HCT116 (cell line): ENCODE measurements at regions not wholly inside any gene's neighbourhood (a gene's known extent, or its start where the extent isn't known, plus 50 kb on each side); places are given as distances from the start of the nearest gene placed in this dataset.

Source experiments
- ATAC-seq: fragments of 200-7000 bp; cut with Tn5 transposase; 2 replicates; pipeline ENCODE4 v1.9.1; 2020; ENCODE audit warnings: mild to moderate bottlenecking, moderate library complexity
- BruUV-seq: library from RNA; stranded (reverse); fragments of 400-500 nt; replicated peaks from 2 replicates; lab custom pipeline; 2021; lab: Mats Ljungman, UMichigan
- CTCF ChIA-PET: fragments of 300-600 bp; sonication (Branson Sonifier 250); formaldehyde crosslinking; loops from one replicate; lab custom pipeline; 2021; ENCODE audit warnings: antibody characterized with exemption; lab: Charles Lee
- POLR2A ChIA-PET: fragments of 300-600, 350-600 bp; sonication (Branson Sonifier 250); formaldehyde crosslinking; loops from one replicate; lab custom pipeline; 2021; ENCODE audit warnings: antibody characterized with exemption; lab: Charles Lee
- RAD21 ChIA-PET, 2 experiments: fragments of 300-600 bp; sonication (Branson Sonifier 250); formaldehyde crosslinking; loops; one replicate each; lab custom pipeline; 2023; ENCODE audit warnings: low total read pairs in 2 of 2; ENCODE audit not compliant: uncharacterized antibody in 2 of 2, unreplicated experiment in 2 of 2, low non-redundant PET in 1 of 2; lab: Charles Lee
- DNase-seq: peaks from one replicate; pipeline ENCODE4 v3.0.0-alpha.2; 2010; ENCODE audit warnings: low read depth, low spot score
- H2AFZ ChIP-seq: fragments of 200-600 bp; shearing (Covaris generic), sonication (generic); 2 replicates; pipeline ENCODE4 v1.6.1; 2017; ENCODE audit warnings: low read depth, mixed run types, mixed read lengths, antibody characterized with exemption, low read length; ENCODE audit not compliant: poor library complexity, severe bottlenecking
- H3K27ac ChIP-seq: 2 replicates; pipeline ENCODE4 v1.5.1; 2012; ENCODE audit warnings: low read depth, low read length
- H3K27me3 ChIP-seq: fragments of 200-600 bp; sonication (generic); 2 replicates; pipeline ENCODE4 v1.6.1; 2016; ENCODE audit warnings: mixed run types, low read length, mixed read lengths; ENCODE audit not compliant: insufficient read depth
- H3K36me3 ChIP-seq, 2 experiments: fragments of 200-500 bp in 1 of 2; fragments of 200-600 bp in 1 of 2; sonication (Bioruptor generic) in 1 of 2; sonication (generic) in 1 of 2; 2 replicates each; pipeline versions ENCODE4 v1.5.1 to v1.6.1; 2014 to 2016; ENCODE audit warnings: low read length in 2 of 2, inconsistent platforms in 1 of 2, mixed read lengths in 1 of 2, mixed run types in 1 of 2; ENCODE audit not compliant: insufficient read depth in 2 of 2, control insufficient read depth in 1 of 2
- H3K4me1 ChIP-seq, 2 experiments: fragments of 200-600 bp in 1 of 2; sonication (generic) in 1 of 2; 2 replicates each; pipeline versions ENCODE4 v1.5.1 to v1.6.1; 2012 to 2017; ENCODE audit warnings: low read length in 2 of 2, inconsistent platforms in 1 of 2, mild to moderate bottlenecking in 1 of 2, mixed read lengths in 1 of 2, mixed run types in 1 of 2, moderate library complexity in 1 of 2; ENCODE audit not compliant: insufficient read depth in 2 of 2, control insufficient read depth in 1 of 2
- H3K4me2 ChIP-seq: fragments of 200-600 bp; sonication (generic); 2 replicates; pipeline ENCODE4 v1.6.1; 2017; ENCODE audit warnings: mixed run types, low read length, mixed read lengths
- H3K4me3 ChIP-seq, 2 experiments: fragments of 200-600 bp in 1 of 2; sonication (generic) in 1 of 2; replicated peaks in 1 of 2; 2 replicates each; pipeline ENCODE4 v1.5.1; 2011 to 2016; ENCODE audit warnings: low read length in 2 of 2, control low read depth in 1 of 2, low read depth in 1 of 2, mild to moderate bottlenecking in 1 of 2, mixed read lengths in 1 of 2, mixed run types in 1 of 2
- H3K79me2 ChIP-seq: fragments of 200-600 bp; sonication (generic); 2 replicates; pipeline ENCODE4 v1.6.1; 2017; ENCODE audit warnings: mild to moderate bottlenecking, mixed run types, low read length, moderate library complexity, mixed read lengths; ENCODE audit not compliant: insufficient read depth
- H3K9ac ChIP-seq: fragments of 200-600 bp; sonication (generic); 2 replicates; pipeline ENCODE4 v1.6.1; 2016; ENCODE audit warnings: low read length, mixed read lengths
- H3K9me2 ChIP-seq: fragments of 200-600 bp; sonication (generic), shearing (Covaris generic); 2 replicates; pipeline ENCODE4 v1.6.1; 2017; ENCODE audit warnings: mixed run types, mild to moderate bottlenecking, moderate library complexity; ENCODE audit not compliant: insufficient read depth
- H3K9me3 ChIP-seq, 2 experiments: fragments of 200-500 bp in 1 of 2; fragments of 200-600 bp in 1 of 2; sonication (Bioruptor generic) in 1 of 2; sonication (generic) in 1 of 2; 2 replicates each; pipeline ENCODE4 v1.6.1; 2014 to 2017; ENCODE audit warnings: low read length in 2 of 2, mixed read lengths in 2 of 2, inconsistent platforms in 1 of 2, low read depth in 1 of 2, mild to moderate bottlenecking in 1 of 2, mixed run types in 1 of 2, moderate library complexity in 1 of 2; ENCODE audit not compliant: control insufficient read depth in 1 of 2, insufficient read depth in 1 of 2
- H4K20me1 ChIP-seq: fragments of 200-600 bp; sonication (generic), shearing (Covaris generic); 2 replicates; pipeline ENCODE4 v1.6.1; 2017; ENCODE audit warnings: mixed run types, mild to moderate bottlenecking, moderate library complexity; ENCODE audit not compliant: insufficient read depth
- ATF3 ChIP-seq: IDR thresholded peaks from 2 replicates; pipeline ENCODE4 v1.6.1; 2012
- CBX3 ChIP-seq: IDR thresholded peaks from 2 replicates; pipeline ENCODE4 v1.6.1; 2012; ENCODE audit warnings: low read depth
- CEBPB ChIP-seq: IDR thresholded peaks from 2 replicates; pipeline ENCODE4 v1.6.1; 2012; ENCODE audit warnings: low read depth
- ELF1 ChIP-seq: IDR thresholded peaks from 2 replicates; pipeline ENCODE4 v1.6.1; 2012; ENCODE audit warnings: low read depth, borderline replicate concordance
- EZH2phosphoT487 ChIP-seq: fragments of 200-600 bp; IDR thresholded peaks from 2 replicates; pipeline ENCODE4 v1.6.1; 2018; ENCODE audit warnings: antibody characterized with exemption, borderline replicate concordance
- FOSL1 ChIP-seq: IDR thresholded peaks from 2 replicates; pipeline ENCODE4 v1.6.1; 2012; ENCODE audit warnings: low read depth
- JUND ChIP-seq: IDR thresholded peaks from 2 replicates; pipeline ENCODE4 v1.6.1; 2012
- POLR2A ChIP-seq: IDR thresholded peaks from 2 replicates; pipeline ENCODE4 v1.7.0; 2011; ENCODE audit warnings: borderline replicate concordance; ENCODE audit not compliant: insufficient read depth, insufficient read length; ENCODE audit errors: extremely low read depth
- POLR2AphosphoS5 ChIP-seq: IDR thresholded peaks from 2 replicates; pipeline ENCODE4 v1.6.1; 2011; ENCODE audit warnings: mild to moderate bottlenecking, low read depth, low read length, moderate library complexity
- RAD21 ChIP-seq: IDR thresholded peaks from 2 replicates; pipeline ENCODE4 v1.6.1; 2012; ENCODE audit warnings: low read depth, mild to moderate bottlenecking
- REST ChIP-seq: IDR thresholded peaks from 2 replicates; pipeline ENCODE4 v1.6.1; 2012; ENCODE audit warnings: low read depth
- SIN3A ChIP-seq: IDR thresholded peaks from 2 replicates; pipeline ENCODE4 v1.6.1; 2012; ENCODE audit warnings: low read depth
- SP1 ChIP-seq: IDR thresholded peaks from 2 replicates; pipeline ENCODE4 v1.6.1; 2012; ENCODE audit warnings: low read depth
- TCF7L2 ChIP-seq: IDR thresholded peaks from 2 replicates; pipeline ENCODE4 v1.7.0; 2011; ENCODE audit warnings: borderline replicate concordance, inconsistent platforms; ENCODE audit not compliant: insufficient read depth, insufficient read length; ENCODE audit errors: extremely low read depth
- YY1 ChIP-seq: IDR thresholded peaks from 2 replicates; pipeline ENCODE4 v1.6.1; 2011; ENCODE audit warnings: low read length, low read depth, moderate library complexity, mild to moderate bottlenecking; ENCODE audit not compliant: insufficient replicate concordance; ENCODE audit errors: extremely low read depth
- ZNF274 ChIP-seq: fragments of 200-500 bp; sonication (Bioruptor generic); IDR thresholded peaks from 2 replicates; pipeline ENCODE4 v1.6.1; 2014; ENCODE audit warnings: mild to moderate bottlenecking, low read depth, low read length, inconsistent platforms
- intact Hi-C: fragments of 100-400 bp; cut with micrococcal nuclease; formaldehyde crosslinking; loops from 2 replicates; pipeline ENCODE4 v1.10.0; 2022
- TF ChIP-seq, protein P1 (sequence below): IDR thresholded peaks from 2 replicates; pipeline ENCODE4 v1.6.1; 2011; ENCODE audit warnings: mild to moderate bottlenecking, low read length, moderate library complexity; ENCODE audit not compliant: insufficient replicate concordance; ENCODE audit errors: extremely low read depth
- TF ChIP-seq, protein P2 (sequence below): IDR thresholded peaks from 2 replicates; pipeline ENCODE4 v1.6.1; 2012
- TF ChIP-seq, protein P3 (sequence below), 3 experiments: fragments of 200-600 bp in 1 of 3; sonication (generic) in 1 of 3; IDR thresholded peaks in 2 of 3; conservative IDR thresholded peaks in 1 of 3; 2 replicates each; pipeline ENCODE4 v1.5.1; 2012 to 2017; ENCODE audit warnings: low read depth in 2 of 3, low read length in 2 of 3, antibody characterized with exemption in 1 of 3, borderline replicate concordance in 1 of 3, control low read depth in 1 of 3, mild to moderate bottlenecking in 1 of 3, mixed read lengths in 1 of 3, mixed run types in 1 of 3, moderate library complexity in 1 of 3; ENCODE audit not compliant: insufficient read depth in 1 of 3

DNA sequence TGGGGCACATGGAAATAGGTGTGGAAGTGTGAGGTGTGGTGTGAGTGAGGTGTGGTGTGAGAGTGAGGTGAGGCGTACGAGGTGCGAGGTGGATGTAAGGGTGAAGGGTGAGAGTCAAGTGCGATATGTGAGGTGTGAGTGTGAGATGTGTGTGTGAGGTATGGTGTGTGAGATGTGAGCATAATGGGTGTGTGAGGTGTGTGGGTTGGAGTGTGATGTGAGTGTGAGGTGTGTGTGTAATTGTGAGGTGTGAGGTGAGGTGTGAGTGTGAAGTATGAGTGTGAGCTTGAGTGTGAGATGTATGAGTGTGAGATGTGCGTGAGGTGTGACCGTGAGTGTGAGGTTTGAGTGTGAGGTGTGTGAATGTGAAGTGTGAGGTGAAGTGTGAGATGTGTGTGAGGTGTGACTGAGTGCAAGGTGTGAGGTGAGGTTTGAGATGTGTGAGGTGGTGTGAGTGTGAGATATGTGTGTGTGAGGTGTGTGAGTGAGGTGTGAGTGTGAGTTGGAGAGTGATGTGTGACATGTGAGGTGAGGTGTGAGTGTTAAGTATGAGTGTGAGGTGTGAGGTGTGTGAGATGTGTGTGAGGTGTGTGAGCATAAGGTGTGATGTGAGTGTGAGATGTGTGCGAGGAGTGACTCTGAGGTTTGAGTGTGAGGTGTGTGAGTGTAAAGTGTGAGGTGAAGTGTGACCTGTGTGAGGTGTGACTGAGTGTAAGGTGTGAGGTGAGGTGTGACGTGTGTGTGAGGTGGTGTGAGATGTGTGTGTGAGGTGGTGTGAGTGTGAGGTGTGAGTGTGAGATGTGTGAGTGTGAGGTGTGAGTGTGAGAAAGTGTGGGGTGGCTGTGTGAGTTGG, 354.0 kb downstream of the FOXL1 start:
- no peak overlapping the region for H3K9ac ChIP-seq
- no peak overlapping the region for H3K4me2 ChIP-seq
- no peaks in the 10 kb centered on the region for H3K4me1 ChIP-seq
- no peaks in the 10 kb centered on the region for H3K79me2 ChIP-seq
- H3K4me3 ChIP-seq: no peak overlapping the region
- no TSS peak for BruUV-seq
- H2AFZ ChIP-seq: no peak overlapping the region
- CTCF ChIA-PET: no interaction called here
- peaks cover 42% of the 10 kb centered on the region for H3K27me3 ChIP-seq
- POLR2A ChIA-PET: no interaction called here
- ATAC-seq (no peak), DNase-seq (no peak)
- TF ChIP-seq ELF1 (no peak), ZNF274 (no peak), POLR2A (no peak), RAD21 (no peak), SP1 (no peak), YY1 (no peak), TCF7L2 (no peak), EZH2phosphoT487 (no peak), JUND (no peak), ATF3 (no peak), FOSL1 (no peak), REST (no peak), POLR2AphosphoS5 (no peak), CBX3 (no peak), CEBPB (no peak), SIN3A (no peak)
- TF ChIP-seq, protein P1, sequence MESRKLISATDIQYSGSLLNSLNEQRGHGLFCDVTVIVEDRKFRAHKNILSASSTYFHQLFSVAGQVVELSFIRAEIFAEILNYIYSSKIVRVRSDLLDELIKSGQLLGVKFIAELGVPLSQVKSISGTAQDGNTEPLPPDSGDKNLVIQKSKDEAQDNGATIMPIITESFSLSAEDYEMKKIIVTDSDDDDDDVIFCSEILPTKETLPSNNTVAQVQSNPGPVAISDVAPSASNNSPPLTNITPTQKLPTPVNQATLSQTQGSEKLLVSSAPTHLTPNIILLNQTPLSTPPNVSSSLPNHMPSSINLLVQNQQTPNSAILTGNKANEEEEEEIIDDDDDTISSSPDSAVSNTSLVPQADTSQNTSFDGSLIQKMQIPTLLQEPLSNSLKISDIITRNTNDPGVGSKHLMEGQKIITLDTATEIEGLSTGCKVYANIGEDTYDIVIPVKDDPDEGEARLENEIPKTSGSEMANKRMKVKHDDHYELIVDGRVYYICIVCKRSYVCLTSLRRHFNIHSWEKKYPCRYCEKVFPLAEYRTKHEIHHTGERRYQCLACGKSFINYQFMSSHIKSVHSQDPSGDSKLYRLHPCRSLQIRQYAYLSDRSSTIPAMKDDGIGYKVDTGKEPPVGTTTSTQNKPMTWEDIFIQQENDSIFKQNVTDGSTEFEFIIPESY: no peak
- TF ChIP-seq, protein P2, sequence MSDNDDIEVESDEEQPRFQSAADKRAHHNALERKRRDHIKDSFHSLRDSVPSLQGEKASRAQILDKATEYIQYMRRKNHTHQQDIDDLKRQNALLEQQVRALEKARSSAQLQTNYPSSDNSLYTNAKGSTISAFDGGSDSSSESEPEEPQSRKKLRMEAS: no peak
- TF ChIP-seq, protein P3, sequence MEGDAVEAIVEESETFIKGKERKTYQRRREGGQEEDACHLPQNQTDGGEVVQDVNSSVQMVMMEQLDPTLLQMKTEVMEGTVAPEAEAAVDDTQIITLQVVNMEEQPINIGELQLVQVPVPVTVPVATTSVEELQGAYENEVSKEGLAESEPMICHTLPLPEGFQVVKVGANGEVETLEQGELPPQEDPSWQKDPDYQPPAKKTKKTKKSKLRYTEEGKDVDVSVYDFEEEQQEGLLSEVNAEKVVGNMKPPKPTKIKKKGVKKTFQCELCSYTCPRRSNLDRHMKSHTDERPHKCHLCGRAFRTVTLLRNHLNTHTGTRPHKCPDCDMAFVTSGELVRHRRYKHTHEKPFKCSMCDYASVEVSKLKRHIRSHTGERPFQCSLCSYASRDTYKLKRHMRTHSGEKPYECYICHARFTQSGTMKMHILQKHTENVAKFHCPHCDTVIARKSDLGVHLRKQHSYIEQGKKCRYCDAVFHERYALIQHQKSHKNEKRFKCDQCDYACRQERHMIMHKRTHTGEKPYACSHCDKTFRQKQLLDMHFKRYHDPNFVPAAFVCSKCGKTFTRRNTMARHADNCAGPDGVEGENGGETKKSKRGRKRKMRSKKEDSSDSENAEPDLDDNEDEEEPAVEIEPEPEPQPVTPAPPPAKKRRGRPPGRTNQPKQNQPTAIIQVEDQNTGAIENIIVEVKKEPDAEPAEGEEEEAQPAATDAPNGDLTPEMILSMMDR (IDR thresholded peaks at IDR 0.05 in 2 of 3, conservative IDR thresholded peaks at IDR 0.05 in 1 of 3; ENCODE audit: borderline replicate concordance in 1 of 3, insufficient read depth in 1 of 3, low read depth in 2 of 3, low read length in 2 of 3): no peak
- no peaks in the 10 kb centered on the region for H3K36me3 ChIP-seq
- no peaks in the 10 kb centered on the region for H4K20me1 ChIP-seq
- intact Hi-C loops: no loop called here
- no peaks in the 10 kb centered on the region for H3K9me3 ChIP-seq
- no peak overlapping the region for H3K27ac ChIP-seq
- RAD21 ChIA-PET: no interaction called here
- no peaks in the 10 kb centered on the region for H3K9me2 ChIP-seq
